Activated CD4-positive, alpha-beta T cell treated with anti-CD3 and anti-CD28 coated beads for 36 hours (primary cell): ENCODE measurements at regions not wholly inside any gene's neighbourhood (a gene's known extent, or its start where the extent isn't known, plus 50 kb on each side); places are given as distances from the start of the nearest gene placed in this dataset.
"Not testable (repeated sequence)": the region's sequence is repeated elsewhere in the genome, so short reads cannot be mapped to it uniquely, and the experiment has no call there.

ENCODE experiments used
- ATAC-seq: fragments of 200-7000 bp; cut with Tn5 transposase; one replicate; pipeline ENCODE4 v1.10.0; 2021; ENCODE audit warnings: mild to moderate bottlenecking, moderate library complexity
- CTCF ChIA-PET: fragments of 350-600 bp; sonication (Branson Sonifier 250); formaldehyde crosslinking; loops from one replicate; lab custom pipeline; 2021; ENCODE audit warnings: antibody characterized with exemption; lab: Charles Lee
- POLR2A ChIA-PET: fragments of 350-600 bp; sonication (Branson Sonifier 250); formaldehyde crosslinking; loops from one replicate; lab custom pipeline; 2021; ENCODE audit warnings: antibody characterized with exemption, inconsistent platforms; lab: Charles Lee
- DNase-seq: peaks from one replicate; pipeline ENCODE4 v3.0.0-alpha.2; 2020
- H3K27ac Mint-ChIP-seq: one replicate; pipeline ENCODE4 v1.8.0; 2021; ENCODE audit warnings: mixed read lengths
- H3K27me3 Mint-ChIP-seq: one replicate; pipeline ENCODE4 v1.8.0; 2021; ENCODE audit warnings: mixed read lengths
- H3K36me3 Mint-ChIP-seq: one replicate; pipeline ENCODE4 v1.8.0; 2021; ENCODE audit warnings: low read depth, mixed read lengths
- H3K4me1 Mint-ChIP-seq: one replicate; pipeline ENCODE4 v1.8.0; 2021; ENCODE audit warnings: mixed read lengths
- H3K4me3 Mint-ChIP-seq: one replicate; pipeline ENCODE4 v1.8.0; 2021; ENCODE audit warnings: mild to moderate bottlenecking, moderate library complexity, mixed read lengths
- H3K9me3 Mint-ChIP-seq: one replicate; pipeline ENCODE4 v1.8.0; 2021; ENCODE audit warnings: low read depth, mixed read lengths
- intact Hi-C, 2 experiments: fragments of 100-400 bp; cut with DNase I in 1 of 2; cut with micrococcal nuclease in 1 of 2; formaldehyde crosslinking; loops; one replicate each; pipeline versions ENCODE4 v1.14.2 to v1.15.1; 2022 to 2024; cut with DNase I, micrococcal nuclease

GRCh38 chr10:107970512-107970911, 806.0 kb upstream of the SORCS1 start:
- intact Hi-C loops, result no loop called here
- Mint-ChIP-seq H3K4me1 (no peaks in the 10 kb centered on the region), H3K9me3 (peaks cover 11% of the 10 kb centered on the region), H3K36me3 (no peaks in the 10 kb centered on the region), H3K4me3 (no peak overlapping the region), H3K27me3 (no peaks in the 10 kb centered on the region), H3K27ac (no peak overlapping the region)
- DNase-seq (no peak), ATAC-seq (no peak)
- ChIA-PET CTCF (no interaction called here), POLR2A (no interaction called here)

- Mint-ChIP-seq H3K4me3 (no peak overlapping the region), H3K27me3 (no peaks in the 10 kb centered on the region), H3K4me1 (no peaks in the 10 kb centered on the region), H3K9me3 (peaks cover 13% of the 10 kb centered on the region), H3K36me3 (no peaks in the 10 kb centered on the region), H3K27ac (no peak overlapping the region)
- intact Hi-C loops, result no loop called here
- no peak for DNase-seq
- POLR2A ChIA-PET, result no interaction called here
- ATAC-seq, result no peak
- CTCF ChIA-PET, result no interaction called here
Observed at GRCh38 chr10:107969936-107970335, 805.4 kb upstream of the SORCS1 start.

- CTCF ChIA-PET, result no interaction called here
- peaks cover 9% of the 10 kb centered on the region for H3K9me3 Mint-ChIP-seq
- intact Hi-C loops, result no loop called here
- H3K4me3 Mint-ChIP-seq, result no peak overlapping the region
- H3K36me3 Mint-ChIP-seq, result no peaks in the 10 kb centered on the region
- no peak for DNase-seq
- POLR2A ChIA-PET, result no interaction called here
- no peaks in the 10 kb centered on the region for H3K27me3 Mint-ChIP-seq
- H3K27ac Mint-ChIP-seq, result no peak overlapping the region
- no peaks in the 10 kb centered on the region for H3K4me1 Mint-ChIP-seq
- no peak for ATAC-seq
Observed at GRCh38 chr10:107966826-107967225, 802.3 kb upstream of the SORCS1 start.

- no peaks in the 10 kb centered on the region for H3K4me1 Mint-ChIP-seq
- H3K4me3 Mint-ChIP-seq, result no peak overlapping the region
- no peaks in the 10 kb centered on the region for H3K36me3 Mint-ChIP-seq
- ATAC-seq (no peak), DNase-seq (no peak)
- H3K9me3 Mint-ChIP-seq, result peaks cover 13% of the 10 kb centered on the region
- intact Hi-C loops, result no loop called here
- ChIA-PET CTCF (no interaction called here), POLR2A (no interaction called here)
- H3K27ac Mint-ChIP-seq, result no peak overlapping the region
- no peaks in the 10 kb centered on the region for H3K27me3 Mint-ChIP-seq
Observed at GRCh38 chr10:107952649-107953556, 788.4 kb upstream of the SORCS1 start.

- CTCF ChIA-PET, H3K36me3 Mint-ChIP-seq, DNase-seq, H3K4me3 Mint-ChIP-seq, H3K27ac Mint-ChIP-seq, H3K4me1 Mint-ChIP-seq, intact Hi-C loops, POLR2A ChIA-PET, H3K27me3 Mint-ChIP-seq, ATAC-seq: not testable (repeated sequence)
- peaks cover 14% of the 10 kb centered on the region for H3K9me3 Mint-ChIP-seq
Observed at GRCh38 chr10:107950411-107951062, 786.0 kb upstream of the SORCS1 start.

GRCh38 chr10:107942826-107943225, 778.3 kb upstream of the SORCS1 start:
- Mint-ChIP-seq H3K36me3 (no peaks in the 10 kb centered on the region), H3K9me3 (peaks cover 12% of the 10 kb centered on the region)

GRCh38 chr10:107933076-107933475, 768.6 kb upstream of the SORCS1 start:
- Mint-ChIP-seq H3K4me1 (no peaks in the 10 kb centered on the region), H3K27ac (no peak overlapping the region), H3K4me3 (no peak overlapping the region), H3K9me3 (peaks cover 2% of the 10 kb centered on the region), H3K36me3 (no peaks in the 10 kb centered on the region), H3K27me3 (no peaks in the 10 kb centered on the region)
- POLR2A ChIA-PET, result no interaction called here
- DNase-seq (no peak), ATAC-seq (no peak)
- CTCF ChIA-PET, result no interaction called here
- intact Hi-C loops, result no loop called here

More at GRCh38 chr10:107942826-107943225, 778.3 kb upstream of the SORCS1 start:
- Mint-ChIP-seq H3K27me3 (no peaks in the 10 kb centered on the region), H3K4me3 (no peak overlapping the region), H3K4me1 (no peaks in the 10 kb centered on the region), H3K27ac (no peak overlapping the region)
- DNase-seq (no peak), ATAC-seq (no peak)
- intact Hi-C loops, result no loop called here
- ChIA-PET POLR2A (no interaction called here), CTCF (no interaction called here)

- intact Hi-C loops, result no loop called here
- no peaks in the 10 kb centered on the region for H3K27me3 Mint-ChIP-seq
- H3K36me3 Mint-ChIP-seq, result no peaks in the 10 kb centered on the region
- DNase-seq (no peak), ATAC-seq (no peak)
- ChIA-PET CTCF (no interaction called here), POLR2A (no interaction called here)
- H3K4me3 Mint-ChIP-seq, result no peak overlapping the region
- no peaks in the 10 kb centered on the region for H3K4me1 Mint-ChIP-seq
- no peak overlapping the region for H3K27ac Mint-ChIP-seq
- peaks cover 3% of the 10 kb centered on the region for H3K9me3 Mint-ChIP-seq
Observed at GRCh38 chr10:107931808-107932207, 767.3 kb upstream of the SORCS1 start.

- no peak for DNase-seq
- intact Hi-C loops, result no loop called here
- H3K27ac Mint-ChIP-seq, result no peak overlapping the region
- CTCF ChIA-PET, result no interaction called here
- no peak for ATAC-seq
- H3K9me3 Mint-ChIP-seq, result peaks cover 7% of the 10 kb centered on the region
- POLR2A ChIA-PET, result no interaction called here
- H3K4me1 Mint-ChIP-seq, result no peaks in the 10 kb centered on the region
- no peaks in the 10 kb centered on the region for H3K27me3 Mint-ChIP-seq
- H3K4me3 Mint-ChIP-seq, result no peak overlapping the region
- H3K36me3 Mint-ChIP-seq, result no peaks in the 10 kb centered on the region
Observed at GRCh38 chr10:107930037-107930436, 765.5 kb upstream of the SORCS1 start.

- H3K36me3 Mint-ChIP-seq, result no peaks in the 10 kb centered on the region
- ChIA-PET POLR2A (no interaction called here), CTCF (no interaction called here)
- peaks cover 13% of the 10 kb centered on the region for H3K9me3 Mint-ChIP-seq
- ATAC-seq, result no peak
- no peak overlapping the region for H3K4me3 Mint-ChIP-seq
- H3K27ac Mint-ChIP-seq, result no peak overlapping the region
- no peak for DNase-seq
- intact Hi-C loops, result no loop called here
- H3K4me1 Mint-ChIP-seq, result no peaks in the 10 kb centered on the region
- no peaks in the 10 kb centered on the region for H3K27me3 Mint-ChIP-seq
Observed at GRCh38 chr10:107924458-107924857, 760.0 kb upstream of the SORCS1 start.

GRCh38 chr10:107919626-107920235, 755.2 kb upstream of the SORCS1 start:
- intact Hi-C loops, result no loop called here
- no peaks in the 10 kb centered on the region for H3K4me1 Mint-ChIP-seq
- POLR2A ChIA-PET, result no interaction called here
- no peak for ATAC-seq
- no peak overlapping the region for H3K27ac Mint-ChIP-seq
- peaks cover 11% of the 10 kb centered on the region for H3K27me3 Mint-ChIP-seq
- peaks cover 2% of the 10 kb centered on the region for H3K36me3 Mint-ChIP-seq
- DNase-seq, result no peak
- peaks cover 18% of the 10 kb centered on the region for H3K9me3 Mint-ChIP-seq
- CTCF ChIA-PET, result no interaction called here
- H3K4me3 Mint-ChIP-seq, result no peak overlapping the region

- DNase-seq (no peak), ATAC-seq (no peak)
- Mint-ChIP-seq H3K4me3 (no peak overlapping the region), H3K27ac (no peak overlapping the region), H3K9me3 (peaks cover 18% of the 10 kb centered on the region), H3K36me3 (peaks cover 2% of the 10 kb centered on the region), H3K27me3 (peaks cover 18% of the 10 kb centered on the region), H3K4me1 (no peaks in the 10 kb centered on the region)
- ChIA-PET CTCF (no interaction called here), POLR2A (no interaction called here)
- intact Hi-C loops, result no loop called here
Observed at GRCh38 chr10:107918171-107918570, 753.7 kb upstream of the SORCS1 start.
